Erythroblast (primary cell): ENCODE measurements at regions not wholly inside any gene's neighbourhood (a gene's known extent, or its start where the extent isn't known, plus 50 kb on each side); places are given as distances from the start of the nearest gene placed in this dataset.

Experiments used
- GATA1 ChIP-seq: IDR thresholded peaks from 2 replicates; pipeline ENCODE4 v1.6.1; 2011; ENCODE audit warnings: low read depth, mild to moderate bottlenecking, control low read depth, low read length, moderate library complexity
- POLR2A ChIP-seq: IDR thresholded peaks from 2 replicates; pipeline ENCODE4 v1.6.1; 2011; ENCODE audit warnings: mild to moderate bottlenecking, low read length

DNA sequence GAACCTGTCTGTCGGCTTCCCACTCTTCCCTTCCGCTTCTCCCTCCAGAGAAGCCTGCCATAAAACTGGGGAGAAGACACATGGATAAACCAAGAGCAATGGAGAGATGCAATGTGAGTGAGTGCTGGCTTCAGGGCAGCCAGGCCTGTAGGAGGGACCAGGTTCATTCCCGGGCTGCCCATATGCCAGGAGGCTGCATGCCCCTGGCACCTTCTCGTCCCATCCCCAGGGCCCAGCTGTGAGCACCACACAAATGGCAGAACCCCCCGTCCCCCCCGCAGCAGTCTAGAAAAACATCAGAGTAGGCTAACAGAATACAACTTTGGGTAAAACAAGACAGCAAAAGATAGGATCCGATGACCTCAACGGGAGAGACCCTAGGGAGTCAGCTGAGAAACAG, 341.3 kb upstream of the SHH start:
- no peak for TF ChIP-seq POLR2A
- TF ChIP-seq GATA1: no peak
